Cardiac fibroblast (primary cell): ENCODE measurements at regions not wholly inside any gene's neighbourhood (a gene's known extent, or its start where the extent isn't known, plus 50 kb on each side); places are given as distances from the start of the nearest gene placed in this dataset.

Experiments used
- DNase-seq, 2 donors: peaks; one replicate each; pipeline versions ENCODE4 v3.0.0 to v3.0.0-alpha.2; 2010; ENCODE audit warnings: low read depth in 2 of 2
- H3K4me3 ChIP-seq, 2 donors: replicated peaks in 1 of 2; 1 replicate in 1 of 2; 2 replicates in 1 of 2; pipeline ENCODE4 v1.5.1; 2011; ENCODE audit warnings: low read depth in 2 of 2, low read length in 2 of 2, mild to moderate bottlenecking in 2 of 2, moderate library complexity in 1 of 2
- CTCF ChIP-seq: IDR thresholded peaks from one replicate; pipeline ENCODE4 v1.5.1; 2011; ENCODE audit warnings: low read depth, mild to moderate bottlenecking, low read length, inconsistent platforms

- no peak for DNase-seq
- no peak overlapping the region for H3K4me3 ChIP-seq
- TF ChIP-seq CTCF, result no peak
Observed at GRCh38 chr4:189779281-189779980, 161.2 kb upstream of the FRG1 start.

DNA sequence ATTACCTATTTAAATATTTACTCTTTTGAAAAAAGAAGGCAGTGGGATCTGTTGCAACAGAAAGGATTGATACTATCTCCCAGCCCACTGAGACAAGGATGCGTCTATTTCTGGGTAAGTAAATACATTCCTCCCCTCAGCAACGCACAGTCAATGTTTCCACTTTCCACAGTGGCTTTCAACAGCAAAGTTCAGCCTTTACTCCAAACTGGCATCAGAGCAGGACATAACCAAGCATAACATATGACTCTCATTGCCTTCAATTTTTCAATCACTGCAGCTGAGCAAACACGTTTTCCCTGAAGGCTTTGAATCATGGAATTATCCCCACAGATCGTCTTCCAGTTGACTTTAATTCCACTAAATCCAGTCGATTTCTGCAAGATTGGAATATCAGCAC lies 160.3 kb upstream of the FRG1 start:
- H3K4me3 ChIP-seq, result no peak overlapping the region
- no peak for DNase-seq
- no peak for TF ChIP-seq CTCF

- DNase-seq, result no peak
- no peak overlapping the region for H3K4me3 ChIP-seq
- no peak for TF ChIP-seq CTCF
Observed at GRCh38 chr4:189784651-189785050, 156.0 kb upstream of the FRG1 start.

DNA sequence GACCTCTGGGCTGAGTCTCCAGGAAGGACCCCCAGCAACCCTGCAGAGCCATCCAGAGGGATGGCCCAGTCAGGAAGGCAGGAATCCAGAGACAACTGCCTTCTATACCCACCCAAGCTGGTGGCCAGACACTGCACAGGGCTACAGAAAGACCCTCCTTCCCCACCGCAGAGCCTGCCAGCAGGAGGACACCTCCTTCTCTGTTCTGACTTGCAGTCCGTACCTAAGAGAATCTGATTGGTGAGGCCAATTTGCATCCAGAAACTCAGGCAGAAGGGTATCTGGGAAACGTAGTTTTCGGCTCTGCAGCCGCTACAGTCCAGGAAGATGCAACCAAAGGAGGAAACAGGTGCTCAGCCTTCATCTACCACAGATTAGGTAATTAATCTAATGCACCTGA lies 155.4 kb upstream of the FRG1 start:
- no peak for TF ChIP-seq CTCF
- no peak for DNase-seq
- no peak overlapping the region for H3K4me3 ChIP-seq

DNA sequence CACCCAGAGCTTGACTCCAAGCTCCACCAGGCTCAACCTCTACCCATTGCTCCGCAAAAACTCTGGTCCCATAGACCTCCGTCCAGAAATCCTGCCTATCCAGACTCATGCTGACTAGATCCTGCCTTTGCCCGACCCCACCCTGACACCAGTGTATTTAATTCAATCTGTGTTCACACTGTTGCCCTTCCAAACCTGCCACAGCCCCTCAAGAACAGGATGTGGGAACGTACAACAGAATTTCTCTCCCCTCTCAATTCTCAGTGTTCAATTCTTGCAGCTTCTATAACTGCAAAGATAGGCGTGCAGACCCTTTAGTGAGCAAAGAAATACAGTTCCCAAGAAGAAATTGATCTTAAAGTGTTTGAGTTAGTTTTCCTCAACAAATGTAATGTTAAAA lies 154.2 kb upstream of the FRG1 start:
- no peak for TF ChIP-seq CTCF
- DNase-seq, result no peak
- H3K4me3 ChIP-seq, result no peak overlapping the region

GRCh38 chr4:189787216-189788031 lies 153.2 kb upstream of the FRG1 start:
- TF ChIP-seq CTCF, result no peak
- no peak for DNase-seq
- H3K4me3 ChIP-seq, result no peak overlapping the region
